ENCODE measurements at regions not wholly inside any gene's neighbourhood (a gene's known extent, or its start where the extent isn't known, plus 50 kb on each side); places are given as distances from the start of the nearest gene placed in this dataset.
"Not testable (repeated sequence)": the region's sequence is repeated elsewhere in the genome, so short reads cannot be mapped to it uniquely, and the experiment has no call there.

DNA sequence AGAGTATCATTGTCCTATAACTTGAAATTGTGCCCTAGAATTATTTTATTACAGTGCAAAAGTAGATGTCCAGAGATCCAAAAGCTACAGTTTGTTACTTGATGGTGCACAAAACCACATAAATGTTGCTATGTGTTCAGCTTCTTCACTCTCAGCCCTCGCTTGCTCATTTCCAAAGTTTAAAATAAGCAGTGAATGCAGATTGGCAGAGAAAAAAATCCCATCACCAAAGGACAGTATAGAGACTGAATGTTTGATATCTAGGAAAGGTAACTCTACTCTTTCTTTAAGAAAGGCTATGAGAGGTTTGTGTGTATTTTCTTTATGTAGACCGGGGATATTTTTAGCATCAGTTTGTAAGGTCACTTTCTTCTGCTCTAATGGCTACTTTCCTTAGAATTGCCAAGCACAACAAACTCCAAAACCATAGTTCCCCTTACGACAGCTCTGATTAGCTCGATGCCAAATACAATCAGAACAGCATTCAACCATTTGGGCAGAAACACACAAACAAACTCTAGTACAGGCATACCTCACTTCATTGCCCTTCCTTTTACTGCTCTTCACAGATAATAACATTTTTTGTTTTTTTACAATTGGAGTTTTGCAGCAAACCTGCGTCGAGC, 164.1 kb upstream of the CCDC54 start:
- no peak for DNase-seq

DNA sequence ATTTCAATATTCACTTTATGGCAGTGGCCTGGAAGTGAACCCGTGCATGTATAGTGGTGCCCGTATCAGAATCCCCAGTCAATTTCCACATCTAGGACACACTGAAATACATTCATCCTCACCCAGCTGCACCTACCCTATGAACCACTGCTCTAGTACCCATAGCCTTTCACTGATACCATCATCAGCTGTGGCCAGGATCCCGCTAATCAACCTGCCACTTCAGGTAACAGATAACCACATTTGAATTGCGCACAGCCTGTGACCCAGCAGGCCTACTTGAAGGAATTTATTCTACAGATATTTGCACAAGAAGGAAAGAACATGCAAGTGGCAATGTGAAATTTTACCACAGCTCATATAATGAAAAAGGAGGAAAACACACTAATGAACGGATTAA, 161.0 kb upstream of the CCDC54 start:
- DNase-seq: no peak

DNA sequence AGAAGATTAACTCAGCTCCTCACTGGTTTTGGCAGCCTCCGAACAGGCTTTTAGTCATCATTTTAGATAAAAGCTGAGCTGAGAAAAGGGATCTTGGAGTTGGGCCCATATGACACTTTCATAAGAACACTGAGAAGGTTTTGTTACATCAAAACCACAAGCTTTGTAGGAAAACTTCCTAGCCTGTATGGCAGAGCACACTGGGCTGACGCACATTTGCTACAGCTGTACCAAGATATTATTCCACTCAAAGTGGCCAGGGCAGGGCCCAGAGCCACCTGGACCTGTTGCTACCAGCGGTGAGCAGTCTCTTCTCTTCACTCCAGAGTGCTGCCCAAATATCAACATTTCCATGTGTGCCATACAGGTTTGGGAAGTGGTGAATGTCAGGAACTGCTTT, 160.5 kb upstream of the CCDC54 start:
- no peak for DNase-seq

DNA sequence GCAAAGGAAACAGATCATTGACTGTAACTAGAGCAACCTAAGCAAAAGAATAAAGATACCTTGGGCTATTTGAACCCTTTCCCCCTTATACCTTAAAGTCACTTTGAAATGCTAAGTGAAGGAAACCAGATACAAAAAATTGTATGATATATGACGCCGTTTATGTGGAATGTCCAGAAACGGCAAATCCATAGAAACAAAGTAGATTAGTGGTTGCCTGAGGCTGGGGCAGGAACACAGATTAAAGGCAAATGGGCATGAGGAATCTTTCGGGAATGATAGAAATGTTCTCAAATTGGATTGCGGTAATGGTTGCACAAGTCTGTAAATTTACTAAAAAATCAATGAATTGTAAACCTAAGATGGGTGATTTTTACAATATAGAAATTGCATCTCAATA, 160.1 kb upstream of the CCDC54 start:
- no peak for DNase-seq

DNA sequence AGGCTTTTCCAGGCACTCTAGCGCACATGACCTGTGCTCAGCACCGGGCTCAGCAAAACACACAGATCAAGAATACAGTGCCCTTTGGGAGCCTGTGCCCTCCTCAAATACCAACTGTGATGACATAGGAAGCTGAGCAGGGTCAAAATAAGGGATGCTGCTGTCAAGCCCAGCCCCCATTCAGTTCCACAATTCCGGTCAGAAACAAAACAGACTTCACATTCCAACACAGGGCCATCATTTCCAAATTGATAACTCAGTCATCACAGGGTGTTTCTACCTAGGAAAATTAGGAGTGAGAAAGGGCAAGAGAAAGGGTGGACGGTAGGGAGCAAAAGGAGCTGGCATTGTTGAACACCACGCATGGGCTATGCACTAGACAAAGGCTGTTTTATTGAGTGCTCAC, 158.4 kb upstream of the CCDC54 start:
- no peak for DNase-seq

DNA sequence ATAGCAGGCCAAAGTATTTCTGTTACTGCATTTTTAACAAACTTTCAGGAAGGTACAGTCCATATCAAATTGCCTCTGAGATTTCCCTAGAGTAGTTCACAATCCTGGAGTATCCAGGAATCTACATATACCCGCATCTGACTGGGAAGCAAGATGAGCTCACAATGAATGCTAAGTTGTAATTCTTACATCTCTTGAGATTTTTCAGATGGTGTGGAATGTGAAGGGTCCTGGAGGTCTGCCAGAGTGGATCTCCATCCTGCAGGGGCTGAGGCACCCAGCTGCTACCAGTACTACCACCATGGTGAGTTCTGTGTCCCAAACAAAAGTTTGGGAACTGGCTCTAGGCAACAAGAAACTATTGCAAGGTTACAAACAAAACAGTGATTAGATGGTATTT, 156.7 kb upstream of the CCDC54 start:
- no peak for DNase-seq

DNA sequence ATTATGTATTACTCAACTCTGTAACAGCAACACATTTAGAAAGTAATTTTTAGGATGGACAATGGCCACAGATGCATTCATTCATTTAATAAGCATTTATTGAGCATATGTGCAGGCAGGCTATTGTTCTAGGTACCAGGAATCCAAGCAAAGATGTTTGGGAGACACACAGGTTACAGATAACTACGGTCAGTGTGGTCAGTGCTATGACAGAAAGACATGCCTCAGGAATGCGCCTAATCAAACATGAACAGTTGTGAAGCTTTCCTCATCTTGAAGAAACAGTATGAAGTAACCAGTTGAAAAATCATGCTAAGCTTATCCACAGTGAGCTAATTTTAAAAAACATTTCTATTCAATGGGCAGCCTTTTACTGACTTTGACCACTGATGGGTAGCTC, 155.4 kb upstream of the CCDC54 start:
- DNase-seq: no peak

DNA sequence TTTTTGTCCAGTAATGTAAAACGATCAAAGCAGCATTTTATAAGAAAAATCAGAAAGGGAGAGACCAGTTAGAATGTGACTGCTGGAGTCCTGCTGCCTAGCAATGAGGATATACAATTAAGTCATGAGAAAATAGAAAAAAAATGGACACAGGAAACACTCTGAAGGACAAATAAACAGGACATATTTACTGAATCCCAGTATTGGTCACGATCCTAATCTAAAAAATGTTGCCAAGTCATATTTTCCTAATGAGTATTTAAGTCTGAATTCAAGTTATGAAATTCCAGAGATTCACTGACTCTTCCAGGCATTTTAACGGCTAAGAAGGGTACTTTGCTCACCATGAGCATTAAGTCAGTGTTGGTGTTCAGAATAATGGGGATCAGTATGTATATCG, 154.3 kb upstream of the CCDC54 start:
- no peak for DNase-seq

DNA sequence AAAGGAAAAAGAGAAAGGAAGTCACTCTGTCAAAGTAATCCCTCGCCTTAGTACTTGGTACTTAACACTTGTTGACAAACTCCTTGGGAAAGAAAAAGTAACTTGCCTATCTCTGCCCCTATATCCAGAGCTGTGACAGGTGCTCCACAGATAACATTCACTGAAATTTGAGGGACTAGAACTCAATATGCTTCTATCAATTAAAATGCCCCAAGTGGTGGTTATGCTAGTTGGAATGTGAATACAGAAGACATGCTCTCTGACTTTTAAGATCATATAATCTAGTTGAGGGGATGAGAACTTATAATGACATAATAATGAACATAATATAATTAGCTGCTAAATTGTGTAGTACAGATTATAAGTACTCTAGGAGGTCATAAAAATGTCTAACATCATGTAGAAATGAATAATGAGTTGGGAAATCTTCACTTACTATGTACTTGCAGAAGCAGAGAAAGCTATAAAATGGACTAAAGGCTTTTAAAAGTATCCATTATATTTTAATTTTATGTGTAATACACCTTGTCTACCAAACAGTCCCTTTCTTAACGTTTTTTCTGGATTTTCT, 153.1 kb upstream of the CCDC54 start:
- DNase-seq: no peak

DNA sequence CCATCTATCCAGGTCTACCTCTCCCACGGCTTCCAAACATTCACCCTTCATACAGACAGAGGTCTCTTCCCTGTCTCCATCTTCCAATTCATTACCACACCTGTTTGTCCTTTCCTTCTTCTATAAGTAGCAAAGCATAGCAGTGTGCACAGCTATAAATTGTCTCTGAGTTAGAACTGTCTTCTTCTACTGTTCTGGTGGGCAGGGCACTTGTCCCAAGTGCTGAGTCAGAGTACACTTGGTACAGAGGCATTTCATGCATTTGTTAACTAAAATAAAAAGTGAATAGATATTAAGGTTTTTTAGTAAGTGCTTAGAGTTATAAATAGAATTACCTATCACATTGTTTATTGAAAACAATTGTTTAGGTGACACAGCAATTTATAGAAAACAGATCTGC, 150.1 kb upstream of the CCDC54 start:
- DNase-seq: no peak

DNA sequence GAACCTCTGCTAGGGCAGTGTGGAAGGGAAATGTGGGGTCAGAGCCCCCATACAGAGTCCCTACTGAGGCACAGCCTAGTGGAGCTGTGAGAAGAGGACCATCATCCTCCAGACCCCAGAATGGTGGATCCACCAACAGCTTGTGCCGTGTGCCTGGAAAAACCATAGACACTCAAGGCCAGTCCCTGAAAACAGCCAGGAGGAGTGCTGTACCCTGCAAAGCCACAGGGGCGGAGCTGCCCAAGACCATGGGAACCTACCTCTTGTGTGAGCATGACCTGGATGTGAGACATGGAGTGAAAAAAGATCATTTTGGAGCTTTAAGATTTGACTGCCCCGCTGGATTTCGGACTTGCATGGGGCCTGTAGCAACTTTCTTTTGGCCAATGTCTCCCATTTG, 143.4 kb upstream of the CCDC54 start:
- DNase-seq: not testable (repeated sequence)

DNA sequence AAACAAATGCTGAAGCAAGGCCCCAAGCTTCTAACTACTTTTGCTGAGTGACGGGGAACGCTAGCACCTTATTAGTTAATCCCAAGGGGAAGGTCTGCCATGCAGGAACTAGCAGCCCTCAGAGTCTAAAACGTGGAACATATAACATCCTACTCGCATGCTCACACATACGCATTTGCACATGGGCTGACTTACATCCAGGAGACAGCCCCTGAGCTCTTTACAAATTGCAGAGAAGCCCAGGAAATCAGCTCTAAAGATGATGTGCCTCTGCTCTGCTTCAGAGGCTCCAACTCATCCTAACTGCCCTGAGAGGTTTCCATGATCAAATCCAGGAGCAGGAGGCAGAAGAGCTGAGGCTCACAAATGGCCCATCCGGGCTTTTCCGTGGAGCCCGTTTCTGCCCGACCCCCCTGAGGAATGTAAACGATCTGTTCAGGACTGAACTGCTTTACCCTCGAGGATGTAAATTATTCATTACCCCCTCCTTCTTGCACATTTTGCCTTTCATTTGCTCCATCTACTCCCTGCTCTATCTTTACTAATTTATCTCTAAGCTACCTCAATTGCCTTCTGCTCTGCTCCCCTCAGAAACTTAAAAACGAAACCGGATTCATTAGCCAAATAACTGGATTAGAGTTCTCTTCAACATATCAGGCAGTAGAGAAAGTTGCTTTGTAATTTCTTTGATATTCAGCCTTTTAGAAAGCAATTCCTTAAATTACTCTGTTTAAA, 141.9 kb upstream of the CCDC54 start:
- DNase-seq: no peak

DNA sequence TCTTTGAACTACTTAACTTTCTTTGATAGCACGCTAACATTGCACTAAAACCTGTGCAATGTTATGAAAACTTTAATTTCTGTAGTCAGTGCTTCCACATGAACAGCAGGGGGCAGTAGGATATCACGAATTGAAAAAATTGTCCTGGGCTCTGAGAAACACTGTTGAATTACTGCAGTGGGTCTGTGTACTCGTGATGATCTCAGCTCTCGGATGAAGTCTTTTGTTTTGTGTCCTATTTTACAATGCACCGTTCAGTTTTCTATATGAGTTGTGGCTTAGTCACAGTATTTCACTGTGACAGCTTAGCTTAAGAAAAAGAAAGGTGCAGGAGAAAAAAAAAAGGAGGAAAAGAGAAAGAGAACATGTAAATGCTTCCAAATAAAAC, 141.3 kb upstream of the CCDC54 start:
- peak; percentile 15 for DNase-seq

DNA sequence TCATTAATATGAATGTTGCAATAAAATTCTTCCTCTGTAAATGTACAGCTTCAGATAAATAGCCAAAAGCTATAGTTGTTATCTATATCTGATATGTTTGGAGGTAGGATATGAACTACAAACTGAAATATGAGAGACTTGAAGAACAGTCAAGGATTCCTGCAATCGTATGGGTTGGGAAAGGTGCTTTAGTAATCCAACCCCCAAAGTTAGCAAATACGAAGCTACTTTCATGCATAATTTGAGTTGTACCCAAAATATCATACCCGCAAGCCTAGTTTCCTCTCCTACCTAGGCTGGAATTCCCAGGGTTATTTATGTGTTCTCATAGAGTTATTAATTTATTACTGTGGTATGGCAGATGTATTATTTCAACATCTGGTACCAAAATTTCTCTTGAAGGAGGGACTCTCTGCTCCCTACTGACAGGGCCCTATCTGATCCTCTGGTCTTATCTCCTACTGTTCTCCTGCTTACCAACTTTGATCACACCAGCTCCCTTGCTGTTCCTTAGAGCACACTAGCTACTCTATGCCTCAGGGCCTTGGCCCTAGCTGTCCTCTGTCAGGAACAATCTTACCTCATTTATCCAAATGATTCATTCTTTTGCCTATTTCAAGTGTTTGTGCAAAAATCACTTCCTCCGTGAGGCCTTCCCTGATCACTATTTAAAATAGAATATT, 140.4 kb upstream of the CCDC54 start:
- no peak for DNase-seq

DNA sequence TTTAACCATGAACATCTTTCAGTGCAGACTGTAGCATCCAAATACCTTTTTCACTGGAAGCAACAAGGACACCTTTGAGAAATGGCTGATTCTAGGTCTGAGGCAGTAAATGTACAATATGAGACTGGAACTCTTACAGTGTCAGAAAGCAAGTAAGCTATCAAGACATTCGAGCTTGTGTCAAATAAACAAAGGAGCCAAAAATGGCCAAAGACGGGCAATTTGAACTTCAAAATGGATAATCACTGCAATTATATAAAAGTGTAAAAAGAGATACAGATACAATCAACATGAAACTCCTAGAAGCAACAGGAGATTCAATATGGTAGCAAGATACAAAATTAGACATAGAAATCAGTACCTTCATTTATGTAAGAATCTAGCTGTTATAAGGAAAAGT, 138.5 kb upstream of the CCDC54 start:
- DNase-seq: no peak

DNA sequence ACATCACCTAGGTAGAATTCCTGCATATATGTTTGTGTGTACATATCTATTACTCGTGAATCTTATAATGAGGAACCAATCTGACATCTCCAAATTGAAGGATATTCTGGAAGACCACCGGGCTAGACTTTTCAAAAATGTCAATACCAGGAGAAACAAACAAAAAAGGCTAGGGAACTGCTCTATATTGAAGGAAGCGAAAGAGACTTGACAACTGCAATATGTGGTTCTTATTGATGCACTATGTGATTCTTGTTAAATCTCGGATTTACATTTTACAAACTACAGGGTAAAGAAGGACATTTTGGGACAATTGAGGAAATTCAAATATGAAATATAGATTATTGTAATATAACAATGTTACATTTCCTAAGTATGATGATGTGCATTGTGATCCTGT, 137.5 kb upstream of the CCDC54 start:
- no peak for DNase-seq

DNA sequence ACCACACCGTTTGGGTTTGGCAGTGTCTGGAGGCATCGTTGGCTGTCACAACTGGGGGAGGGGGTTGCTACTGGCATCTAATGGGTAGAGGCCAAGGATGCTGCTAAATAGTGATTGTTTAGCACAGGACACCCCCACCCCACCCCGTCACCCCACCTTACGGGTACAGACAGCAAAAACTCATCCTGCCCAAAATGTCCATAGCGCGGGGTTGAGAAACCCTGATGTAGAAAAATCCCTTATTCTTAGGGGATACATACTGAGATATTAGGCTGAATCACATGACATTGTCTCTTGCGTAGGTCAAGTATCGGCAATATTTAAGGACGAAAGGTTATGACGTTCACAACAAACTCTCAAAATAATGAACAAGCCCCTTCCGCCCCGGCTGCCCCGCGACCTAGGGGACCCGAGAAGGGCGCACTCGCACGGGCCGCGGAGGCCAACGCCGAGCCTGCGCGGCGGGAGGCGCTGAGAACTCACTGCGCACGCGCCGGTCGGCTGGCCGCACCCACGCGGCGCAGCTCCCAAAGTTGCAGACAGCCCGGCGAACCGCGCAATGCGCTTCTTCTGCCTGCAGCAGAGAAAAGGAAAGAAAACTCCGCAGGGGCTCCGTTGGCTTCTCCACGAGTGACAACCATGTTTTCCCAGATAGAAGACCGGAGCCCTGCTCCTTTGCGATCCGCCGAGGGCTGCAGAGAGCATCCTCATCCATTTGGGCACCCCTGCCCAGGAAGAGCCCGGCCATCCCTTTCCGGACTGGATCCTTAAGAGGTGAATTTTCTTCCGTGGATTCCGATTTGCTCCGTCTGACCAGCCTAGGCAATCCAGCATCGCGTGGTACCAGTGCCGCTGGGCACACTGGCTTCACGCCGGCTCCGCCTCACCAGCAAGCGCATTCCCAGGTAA, 136.8 kb upstream of the CCDC54 start:
- DNase-seq: no peak

DNA sequence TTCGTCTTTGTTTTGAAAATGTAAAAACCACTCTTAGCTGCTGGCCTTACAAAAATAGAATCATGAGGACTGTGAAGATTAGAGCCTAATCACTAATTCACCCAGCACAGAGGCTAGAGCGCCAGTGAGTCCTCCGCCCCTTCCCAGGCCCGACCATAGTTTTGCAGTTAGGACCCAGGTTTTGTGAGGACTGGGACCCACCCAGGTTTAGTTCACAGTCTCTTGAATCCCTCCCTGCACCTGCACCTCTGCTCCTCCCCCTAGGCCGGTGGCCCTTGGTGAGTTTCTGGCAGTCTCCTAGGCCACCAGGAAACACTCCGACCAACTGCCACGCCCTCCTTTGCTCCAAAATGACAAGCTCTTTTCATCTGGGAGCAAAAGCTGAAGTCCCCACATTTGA, 136.0 kb upstream of the CCDC54 start:
- DNase-seq: no peak

DNA sequence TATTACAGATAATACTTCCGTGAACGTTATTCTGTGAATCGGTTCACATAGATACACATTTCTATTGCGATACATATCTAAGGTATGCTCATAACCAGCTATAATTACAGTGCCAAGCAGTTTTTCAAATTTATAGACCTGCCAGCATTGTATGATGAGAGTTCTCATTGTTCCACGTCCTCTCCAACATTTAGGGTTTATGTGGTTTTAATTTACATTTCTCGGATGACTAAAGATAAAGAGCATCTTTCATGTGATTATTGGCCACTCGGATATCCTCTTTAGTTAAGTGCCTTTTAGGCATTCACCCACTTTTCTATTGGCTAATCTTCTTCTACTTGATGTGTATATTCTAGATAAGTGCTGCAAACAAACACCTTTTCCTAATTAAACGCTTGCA, 134.7 kb upstream of the CCDC54 start:
- no peak for DNase-seq

DNA sequence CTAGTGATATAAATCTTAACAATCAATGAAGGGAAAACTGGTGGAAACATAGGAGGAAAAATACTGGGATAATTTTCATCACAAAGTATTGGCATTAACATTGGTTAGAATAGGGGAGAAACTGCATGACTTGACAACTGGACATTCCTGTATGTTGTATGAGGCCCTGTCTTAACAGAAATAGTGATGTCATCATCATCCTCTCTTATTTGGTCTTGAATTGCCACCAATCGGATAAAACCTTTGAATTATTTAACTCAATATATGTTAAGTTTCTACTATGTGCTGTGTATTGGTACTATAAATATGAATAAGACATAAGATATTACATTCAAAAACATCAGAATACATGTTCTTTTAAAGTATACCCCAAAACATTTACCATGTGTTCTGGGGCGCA, 130.1 kb upstream of the CCDC54 start:
- DNase-seq: no peak

DNA sequence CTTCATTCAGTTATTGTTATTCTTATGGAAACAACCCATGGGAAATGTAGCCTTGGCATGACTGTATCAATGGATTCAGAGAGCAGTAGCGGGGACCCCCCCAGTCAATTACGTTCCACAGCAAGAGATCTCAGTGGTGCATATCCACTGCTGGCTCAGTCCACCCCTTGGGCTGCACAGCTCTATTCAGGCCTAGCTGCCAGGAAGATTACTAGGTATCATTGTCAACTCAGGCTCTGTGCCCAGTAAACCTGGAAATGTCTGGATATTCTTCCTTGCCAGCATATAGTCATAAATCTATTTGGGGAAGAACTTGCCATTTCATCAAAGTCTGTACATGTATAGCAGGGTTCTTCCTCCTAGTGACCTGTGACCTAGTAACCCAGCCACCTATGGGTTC, 128.1 kb upstream of the CCDC54 start:
- DNase-seq: no peak

DNA sequence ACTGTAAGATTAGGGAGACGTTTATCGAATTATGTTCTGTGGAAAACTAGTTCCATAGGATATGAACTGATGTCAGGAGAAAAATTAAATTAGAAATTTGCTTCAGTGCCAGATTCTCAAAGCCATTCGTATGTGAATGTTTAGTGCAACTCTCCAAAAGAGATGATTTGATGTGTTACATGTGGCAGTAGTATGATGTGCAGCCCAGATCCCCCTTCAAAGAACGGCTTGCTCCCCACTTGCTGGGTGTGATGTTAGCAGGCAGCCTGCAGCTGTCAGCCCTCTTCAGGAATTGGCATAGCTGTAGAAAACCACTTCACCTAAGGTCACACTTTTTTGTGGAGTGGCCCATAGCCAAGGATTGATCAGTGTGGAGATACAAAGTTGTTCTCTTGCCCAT, 127.0 kb upstream of the CCDC54 start:
- DNase-seq: no peak

DNA sequence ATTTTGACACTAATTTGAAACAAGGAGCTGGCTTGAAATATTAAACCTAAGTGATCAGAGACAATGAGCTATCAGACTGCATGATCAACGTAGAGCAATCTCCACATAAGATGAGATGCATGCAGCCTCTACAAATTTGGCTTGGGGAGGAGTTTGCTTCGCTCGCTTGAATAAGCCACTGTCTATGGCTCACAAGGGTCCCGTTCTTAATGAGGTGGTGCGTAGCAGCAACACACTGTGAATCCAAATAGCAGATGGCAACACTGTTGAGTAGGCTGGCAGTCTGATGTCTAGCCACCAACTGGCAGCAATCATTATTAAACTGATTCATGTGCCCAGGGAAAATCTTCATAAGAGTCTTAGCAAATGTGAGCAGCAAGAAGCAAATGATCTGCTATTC, 125.4 kb upstream of the CCDC54 start:
- no peak for DNase-seq

All from GF-D8 (cell line).